ENCODE measurements at regions not wholly inside any gene's neighbourhood (a gene's known extent, or its start where the extent isn't known, plus 50 kb on each side); places are given as distances from the start of the nearest gene placed in this dataset.

DNA sequence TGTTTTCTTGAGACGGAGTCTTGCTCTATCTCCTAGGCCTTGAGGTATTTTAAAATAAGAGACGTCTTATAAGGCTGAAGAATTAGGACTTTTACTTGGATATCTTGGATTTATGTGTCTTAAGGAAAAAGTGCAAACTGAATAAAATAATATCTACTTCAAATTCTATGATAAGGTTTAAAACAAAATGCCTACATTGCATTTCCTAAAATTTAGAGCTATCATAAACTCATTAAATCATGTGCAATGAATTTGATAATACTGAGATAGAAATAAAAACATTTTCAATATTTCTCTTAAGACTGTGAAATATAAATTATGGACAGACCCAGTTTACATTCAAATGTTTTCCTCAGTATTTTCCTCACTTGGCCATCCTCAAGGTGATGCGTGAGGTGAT lies 729.5 kb upstream of the LMO3 start:
- in situ Hi-C loops (cut with MboI; ENCODE audit: low pct_unique_long_range_greater_than_20kb, low sequenced_read_pairs, unreplicated experiment) = no loop called here
- TF ChIP-seq, protein P1, sequence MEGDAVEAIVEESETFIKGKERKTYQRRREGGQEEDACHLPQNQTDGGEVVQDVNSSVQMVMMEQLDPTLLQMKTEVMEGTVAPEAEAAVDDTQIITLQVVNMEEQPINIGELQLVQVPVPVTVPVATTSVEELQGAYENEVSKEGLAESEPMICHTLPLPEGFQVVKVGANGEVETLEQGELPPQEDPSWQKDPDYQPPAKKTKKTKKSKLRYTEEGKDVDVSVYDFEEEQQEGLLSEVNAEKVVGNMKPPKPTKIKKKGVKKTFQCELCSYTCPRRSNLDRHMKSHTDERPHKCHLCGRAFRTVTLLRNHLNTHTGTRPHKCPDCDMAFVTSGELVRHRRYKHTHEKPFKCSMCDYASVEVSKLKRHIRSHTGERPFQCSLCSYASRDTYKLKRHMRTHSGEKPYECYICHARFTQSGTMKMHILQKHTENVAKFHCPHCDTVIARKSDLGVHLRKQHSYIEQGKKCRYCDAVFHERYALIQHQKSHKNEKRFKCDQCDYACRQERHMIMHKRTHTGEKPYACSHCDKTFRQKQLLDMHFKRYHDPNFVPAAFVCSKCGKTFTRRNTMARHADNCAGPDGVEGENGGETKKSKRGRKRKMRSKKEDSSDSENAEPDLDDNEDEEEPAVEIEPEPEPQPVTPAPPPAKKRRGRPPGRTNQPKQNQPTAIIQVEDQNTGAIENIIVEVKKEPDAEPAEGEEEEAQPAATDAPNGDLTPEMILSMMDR (IDR thresholded peaks at IDR 0.05; ENCODE audit: extremely low read depth, insufficient read depth, missing control alignments) = no peak
- no peak for DNase-seq (ENCODE audit: low spot score)

- in situ Hi-C loops (cut with MboI; ENCODE audit: low pct_unique_long_range_greater_than_20kb, low sequenced_read_pairs, unreplicated experiment) = no loop called here
- DNase-seq (ENCODE audit: low spot score) = no peak
- TF ChIP-seq, protein P1 (IDR thresholded peaks at IDR 0.05; ENCODE audit: extremely low read depth, insufficient read depth, missing control alignments) = no peak
Observed at GRCh38 chr12:17334784-17335183, 728.8 kb upstream of the LMO3 start.

GRCh38 chr12:17333287-17333686 lies 727.3 kb upstream of the LMO3 start:
- DNase-seq (ENCODE audit: low spot score) = no peak
- in situ Hi-C loops (cut with MboI; ENCODE audit: low pct_unique_long_range_greater_than_20kb, low sequenced_read_pairs, unreplicated experiment) = no loop called here
- TF ChIP-seq, protein P1 (IDR thresholded peaks at IDR 0.05; ENCODE audit: extremely low read depth, insufficient read depth, missing control alignments) = no peak

DNA sequence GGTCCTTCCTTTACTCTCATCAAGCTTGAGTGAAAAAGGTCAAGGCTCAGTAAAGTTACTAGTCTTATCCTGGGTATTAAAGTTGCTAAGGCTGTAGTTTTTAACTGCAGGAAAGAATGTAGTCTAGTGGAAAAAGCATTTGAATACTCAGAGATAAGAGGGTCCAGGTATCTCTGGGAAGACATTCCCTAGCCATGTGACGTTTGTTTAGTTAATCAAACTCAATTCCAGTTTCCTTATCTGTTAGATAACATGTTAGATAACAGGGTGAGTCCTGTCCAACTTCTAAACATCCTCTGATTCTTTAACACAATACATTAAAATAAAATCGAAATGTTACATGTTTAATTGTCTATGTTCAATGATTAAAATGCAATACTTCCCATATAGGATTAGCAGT lies 720.7 kb upstream of the LMO3 start:
- no peak for DNase-seq (ENCODE audit: low spot score)
- TF ChIP-seq, protein P1 (IDR thresholded peaks at IDR 0.05; ENCODE audit: extremely low read depth, insufficient read depth, missing control alignments) = no peak
- in situ Hi-C loops (cut with MboI; ENCODE audit: low pct_unique_long_range_greater_than_20kb, low sequenced_read_pairs, unreplicated experiment) = no loop called here

- DNase-seq (ENCODE audit: low spot score) = no peak
- in situ Hi-C loops (cut with MboI; ENCODE audit: low pct_unique_long_range_greater_than_20kb, low sequenced_read_pairs, unreplicated experiment) = no loop called here
Observed at GRCh38 chr12:17322090-17322489, 716.1 kb upstream of the LMO3 start.

GRCh38 chr12:17304503-17305347 lies 698.8 kb upstream of the LMO3 start:
- no peak for DNase-seq (ENCODE audit: low spot score)
- TF ChIP-seq, protein P1 (IDR thresholded peaks at IDR 0.05; ENCODE audit: extremely low read depth, insufficient read depth, missing control alignments) = no peak
- in situ Hi-C loops (cut with MboI; ENCODE audit: low pct_unique_long_range_greater_than_20kb, low sequenced_read_pairs, unreplicated experiment) = no loop called here

More at GRCh38 chr12:17322090-17322489, 716.1 kb upstream of the LMO3 start:
- TF ChIP-seq, protein P1 (IDR thresholded peaks at IDR 0.05; ENCODE audit: extremely low read depth, insufficient read depth, missing control alignments) = no peak
